Bronchial epithelial cell (primary cell): ENCODE measurements at regions not wholly inside any gene's neighbourhood (a gene's known extent, or its start where the extent isn't known, plus 50 kb on each side); places are given as distances from the start of the nearest gene placed in this dataset.
A peak's percentile ranks its signal among the peaks of the same experiment; 100 is the strongest.
"Not testable (repeated sequence)": the region's sequence is repeated elsewhere in the genome, so short reads cannot be mapped to it uniquely, and the experiment has no call there.

Source experiments
- DNase-seq: peaks from one replicate; pipeline ENCODE4 v3.0.0-alpha.2; 2010; ENCODE audit warnings: low read depth
- FAIRE-seq: peaks from 2 replicates; lab custom pipeline; 2011; peaks lifted over from hg19 to GRCh38; lab: Jason Lieb, UNC
- H3K27me3 ChIP-seq: 2 replicates; pipeline ENCODE4 v1.5.1; 2011; ENCODE audit warnings: low read length; ENCODE audit not compliant: control insufficient read depth, insufficient read depth
- H3K36me3 ChIP-seq: 2 replicates; pipeline ENCODE4 v1.5.1; 2011; ENCODE audit warnings: low read length; ENCODE audit not compliant: control insufficient read depth, insufficient read depth
- H3K4me3 ChIP-seq: 2 replicates; pipeline ENCODE4 v1.5.1; 2011; ENCODE audit warnings: mild to moderate bottlenecking, low read depth, low read length, control low read depth
- CTCF ChIP-seq: IDR thresholded peaks from 2 replicates; pipeline ENCODE4 v1.5.1; 2011; ENCODE audit warnings: mild to moderate bottlenecking, moderate library complexity, low read length, control low read depth, inconsistent platforms; ENCODE audit not compliant: insufficient read depth, severe bottlenecking

- Histone ChIP-seq H3K27me3 (no peaks in the 10 kb centered on the region), H3K4me3 (no peak overlapping the region), H3K36me3 (no peaks in the 10 kb centered on the region)
- TF ChIP-seq CTCF = no peak
- DNase-seq (no peak), FAIRE-seq (no peak)
Observed at GRCh38 chr14:53716578-53716977, 240.0 kb downstream of the BMP4 start.

GRCh38 chr14:53715193-53715721 lies 241.4 kb downstream of the BMP4 start:
- Histone ChIP-seq H3K27me3 (no peaks in the 10 kb centered on the region), H3K4me3 (no peak overlapping the region), H3K36me3 (no peaks in the 10 kb centered on the region)
- DNase-seq (peak; percentile 72), FAIRE-seq (peak; percentile 80)
- TF ChIP-seq CTCF = no peak

- no peak for TF ChIP-seq CTCF
- no peak overlapping the region for H3K4me3 ChIP-seq
- FAIRE-seq = no peak
- DNase-seq = no peak
- no peaks in the 10 kb centered on the region for H3K27me3 ChIP-seq
- H3K36me3 ChIP-seq = no peaks in the 10 kb centered on the region
Observed at GRCh38 chr14:53714495-53715192, 242.0 kb downstream of the BMP4 start.

- not testable (repeated sequence) for H3K36me3 ChIP-seq, H3K27me3 ChIP-seq, H3K4me3 ChIP-seq, DNase-seq, FAIRE-seq
Observed at GRCh38 chr14:53712901-53713300, 243.7 kb downstream of the BMP4 start.

- Histone ChIP-seq H3K4me3 (no peak overlapping the region), H3K36me3 (no peaks in the 10 kb centered on the region), H3K27me3 (no peaks in the 10 kb centered on the region)
- no peak for TF ChIP-seq CTCF
- DNase-seq (no peak), FAIRE-seq (no peak)
Observed at GRCh38 chr14:53711205-53711604, 245.4 kb downstream of the BMP4 start.

- FAIRE-seq (no peak), DNase-seq (no peak)
- H3K36me3 ChIP-seq = no peaks in the 10 kb centered on the region
- no peaks in the 10 kb centered on the region for H3K27me3 ChIP-seq
- H3K4me3 ChIP-seq = no peak overlapping the region
- TF ChIP-seq CTCF = no peak
Observed at GRCh38 chr14:53710615-53711014, 246.0 kb downstream of the BMP4 start.
